Peyer's patch (tissue), 4 donors: ENCODE measurements at regions not wholly inside any gene's neighbourhood (a gene's known extent, or its start where the extent isn't known, plus 50 kb on each side); places are given as distances from the start of the nearest gene placed in this dataset.
A peak's percentile ranks its signal among the peaks of the same experiment; 100 is the strongest.

Experiments
- DNase-seq, 3 donors: peaks; one replicate each; pipeline ENCODE4 v3.0.0-alpha.2; 2017 to 2019
- H3K27ac ChIP-seq, 4 donors: fragments of 200-600 bp; sonication (generic); one replicate each; pipeline ENCODE4 v1.5.1; 2016 to 2019
- H3K27me3 ChIP-seq, 2 donors: fragments of 200-600 bp; sonication (generic); one replicate each; pipeline ENCODE4 v1.5.1; 2019
- H3K36me3 ChIP-seq, 3 donors: fragments of 200-600 bp; sonication (generic); one replicate each; pipeline ENCODE4 v1.5.1; 2016 to 2019
- H3K4me1 ChIP-seq, 4 donors: fragments of 200-600 bp; sonication (generic); one replicate each; pipeline ENCODE4 v1.5.1; 2016 to 2019
- H3K4me3 ChIP-seq, 4 donors: fragments of 200-600 bp; sonication (generic); 1 replicate in 3 of 4; 2 replicates in 1 of 4; pipeline ENCODE4 v1.5.1; 2016 to 2019; ENCODE audit warnings: mild to moderate bottlenecking in 1 of 4
- H3K9me3 ChIP-seq, 4 donors: fragments of 200-600 bp; sonication (generic); one replicate each; pipeline ENCODE4 v1.5.1; 2016 to 2019; ENCODE audit warnings: mild to moderate bottlenecking in 1 of 4
- POLR2A ChIP-seq, 2 donors: fragments of 450-650 bp; IDR thresholded peaks; one replicate each; pipeline ENCODE4 v1.5.1; 2017; ENCODE audit warnings: antibody characterized with exemption in 2 of 2, mild to moderate bottlenecking in 2 of 2, moderate library complexity in 2 of 2
- TF ChIP-seq, protein P1 (sequence below), 6 experiments: fragments of 450-650 bp in 4 of 6; fragments of 200-600 bp in 2 of 6; sonication (generic) in 1 of 6; IDR thresholded peaks; one replicate each; pipeline ENCODE4 v1.5.1; 2017 to 2019; ENCODE audit warnings: antibody characterized with exemption in 6 of 6, mild to moderate bottlenecking in 3 of 6, moderate library complexity in 1 of 6

DNA sequence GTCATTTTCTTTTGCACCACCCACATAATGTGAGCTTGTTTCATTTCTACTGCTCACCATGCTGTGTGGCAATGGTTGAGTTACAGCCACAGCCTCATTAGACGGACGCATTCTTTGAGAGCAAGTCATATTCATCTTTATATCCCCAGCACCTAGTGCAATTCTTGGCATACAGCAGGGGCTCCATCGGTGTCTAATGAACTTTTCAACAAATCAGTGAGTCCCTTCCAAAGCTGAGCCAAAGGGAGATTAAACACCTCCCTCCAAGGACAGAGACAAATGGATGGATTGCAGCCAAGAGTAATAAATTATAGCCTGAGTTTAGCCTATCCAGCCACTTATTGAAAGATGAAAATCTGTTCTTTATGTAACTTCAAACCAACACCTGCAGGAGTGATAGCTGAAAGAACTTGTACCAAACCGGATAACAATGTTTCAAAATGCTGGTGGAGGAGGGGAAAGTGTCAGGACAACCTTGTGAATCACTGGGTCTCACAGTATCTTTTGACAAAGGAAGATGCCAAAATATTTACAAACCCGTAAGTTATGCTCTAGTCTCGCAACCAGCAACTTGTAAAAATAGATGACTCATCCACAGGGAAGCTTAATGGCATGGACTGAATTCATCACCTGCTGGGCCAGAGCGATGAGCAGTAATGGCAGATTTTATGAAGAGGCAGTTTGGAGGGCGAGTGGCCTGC is 139.0 kb downstream of the PXDC1 start:
- no peaks in the 10 kb centered on the region for H3K4me1 ChIP-seq
- DNase-seq, result peak in 1 of 3 donors; percentile 4
- no peak overlapping the region for H3K27ac ChIP-seq
- no peak overlapping the region for H3K4me3 ChIP-seq
- H3K9me3 ChIP-seq, result no peaks in the 10 kb centered on the region
- no peaks in the 10 kb centered on the region for H3K36me3 ChIP-seq
- no peak for TF ChIP-seq POLR2A (IDR thresholded peaks at IDR 0.05)
- TF ChIP-seq, protein P1, sequence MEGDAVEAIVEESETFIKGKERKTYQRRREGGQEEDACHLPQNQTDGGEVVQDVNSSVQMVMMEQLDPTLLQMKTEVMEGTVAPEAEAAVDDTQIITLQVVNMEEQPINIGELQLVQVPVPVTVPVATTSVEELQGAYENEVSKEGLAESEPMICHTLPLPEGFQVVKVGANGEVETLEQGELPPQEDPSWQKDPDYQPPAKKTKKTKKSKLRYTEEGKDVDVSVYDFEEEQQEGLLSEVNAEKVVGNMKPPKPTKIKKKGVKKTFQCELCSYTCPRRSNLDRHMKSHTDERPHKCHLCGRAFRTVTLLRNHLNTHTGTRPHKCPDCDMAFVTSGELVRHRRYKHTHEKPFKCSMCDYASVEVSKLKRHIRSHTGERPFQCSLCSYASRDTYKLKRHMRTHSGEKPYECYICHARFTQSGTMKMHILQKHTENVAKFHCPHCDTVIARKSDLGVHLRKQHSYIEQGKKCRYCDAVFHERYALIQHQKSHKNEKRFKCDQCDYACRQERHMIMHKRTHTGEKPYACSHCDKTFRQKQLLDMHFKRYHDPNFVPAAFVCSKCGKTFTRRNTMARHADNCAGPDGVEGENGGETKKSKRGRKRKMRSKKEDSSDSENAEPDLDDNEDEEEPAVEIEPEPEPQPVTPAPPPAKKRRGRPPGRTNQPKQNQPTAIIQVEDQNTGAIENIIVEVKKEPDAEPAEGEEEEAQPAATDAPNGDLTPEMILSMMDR (IDR thresholded peaks at IDR 0.05), result no peak
- H3K27me3 ChIP-seq, result no peaks in the 10 kb centered on the region

DNA sequence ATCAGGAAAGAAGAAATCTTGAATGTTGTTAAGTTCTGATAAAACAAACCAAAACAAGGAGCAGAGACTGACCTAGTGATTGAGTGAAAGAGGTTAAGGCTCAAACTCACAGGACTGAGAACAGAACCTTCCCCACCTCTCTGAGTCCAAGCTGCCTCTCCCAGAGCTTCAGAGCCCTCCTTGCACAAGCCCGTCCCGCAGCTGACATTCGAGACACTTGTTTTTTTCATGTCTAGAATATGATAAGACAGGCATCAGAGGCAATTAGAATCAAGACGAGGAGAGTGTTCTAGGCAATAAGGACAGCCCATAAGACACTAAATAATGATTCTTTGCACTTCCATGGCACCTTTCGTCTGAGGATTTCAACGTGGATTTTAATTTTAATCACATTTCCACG is 140.6 kb downstream of the PXDC1 start:
- H3K9me3 ChIP-seq, result no peaks in the 10 kb centered on the region
- H3K4me1 ChIP-seq, result no peaks in the 10 kb centered on the region
- no peak overlapping the region for H3K4me3 ChIP-seq
- no peak for DNase-seq
- H3K27ac ChIP-seq, result no peak overlapping the region
- no peaks in the 10 kb centered on the region for H3K27me3 ChIP-seq
- no peaks in the 10 kb centered on the region for H3K36me3 ChIP-seq
- TF ChIP-seq POLR2A (IDR thresholded peaks at IDR 0.05), result no peak
- TF ChIP-seq, protein P1 (IDR thresholded peaks at IDR 0.05), result no peak

DNA sequence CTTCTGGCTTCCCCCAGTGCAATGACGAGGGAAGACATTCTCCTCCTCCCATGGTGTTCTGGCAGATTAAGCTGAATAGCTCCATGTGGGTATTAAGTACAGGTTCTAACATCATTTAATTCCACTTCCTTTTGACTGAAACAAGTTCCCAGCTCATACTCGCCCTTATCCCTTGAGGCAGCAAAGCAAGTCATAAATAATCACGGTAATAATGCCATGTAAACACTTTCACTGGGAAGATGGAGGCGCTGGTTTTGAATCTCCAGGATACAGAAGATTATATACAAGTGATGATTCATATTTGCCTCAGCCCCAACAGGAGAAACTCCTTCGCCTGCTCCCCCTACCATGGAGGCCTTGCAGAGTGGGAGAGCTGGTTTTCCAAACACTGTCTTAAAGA is 141.3 kb downstream of the PXDC1 start:
- DNase-seq, result no peak
- Histone ChIP-seq H3K27ac (no peak overlapping the region), H3K27me3 (no peaks in the 10 kb centered on the region)

DNA sequence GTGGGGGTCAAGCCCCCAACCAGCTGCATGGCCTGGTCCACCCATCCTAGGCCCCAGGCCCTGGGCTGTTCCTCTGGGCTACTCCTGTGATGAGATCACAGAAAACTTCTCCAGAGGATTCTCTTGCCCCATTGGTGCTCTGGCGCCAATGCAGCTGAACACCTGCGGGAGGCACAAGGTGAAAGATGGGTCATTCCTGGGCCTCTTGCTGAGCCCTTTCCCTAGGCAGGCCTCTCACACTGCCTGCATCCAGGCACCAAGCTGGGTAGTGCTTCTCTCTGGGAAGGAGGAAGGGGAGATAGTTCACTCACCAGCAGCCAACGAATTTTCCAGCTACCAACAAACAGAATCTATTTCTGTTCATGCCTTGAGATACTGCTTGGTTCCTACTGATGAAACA is 142.1 kb downstream of the PXDC1 start:
- H3K27ac ChIP-seq, result no peak overlapping the region

More for the DNA sequence above, 141.3 kb downstream of the PXDC1 start:
- Histone ChIP-seq H3K4me3 (no peak overlapping the region), H3K4me1 (no peaks in the 10 kb centered on the region), H3K9me3 (no peaks in the 10 kb centered on the region), H3K36me3 (no peaks in the 10 kb centered on the region)
- no peak for TF ChIP-seq POLR2A (IDR thresholded peaks at IDR 0.05)
- TF ChIP-seq, protein P1 (IDR thresholded peaks at IDR 0.05), result no peak

DNA sequence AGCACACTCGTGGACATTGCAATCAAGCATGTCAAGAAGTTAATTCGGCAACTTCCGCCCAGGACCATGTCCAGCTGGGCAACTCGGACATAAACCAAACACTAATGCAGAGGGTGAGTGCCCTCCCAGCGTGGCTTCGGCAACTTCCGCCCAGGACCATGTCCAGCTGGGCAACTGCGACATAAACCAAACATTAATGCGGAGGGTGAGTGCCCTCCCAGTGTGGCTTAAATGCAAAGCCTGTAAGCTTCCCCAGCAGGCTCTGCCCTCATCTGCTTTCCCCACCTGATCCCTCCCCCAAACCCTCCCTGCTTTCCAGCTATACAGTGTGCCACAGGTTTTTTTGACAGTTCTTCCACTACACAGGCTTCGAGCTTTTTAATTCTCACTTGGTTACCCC is 143.4 kb downstream of the PXDC1 start:
- Histone ChIP-seq H3K36me3 (no peaks in the 10 kb centered on the region), H3K4me3 (no peak overlapping the region), H3K27ac (no peak overlapping the region), H3K27me3 (no peaks in the 10 kb centered on the region), H3K4me1 (no peaks in the 10 kb centered on the region), H3K9me3 (no peaks in the 10 kb centered on the region)
- no peak for DNase-seq
- TF ChIP-seq, protein P1 (IDR thresholded peaks at IDR 0.05), result no peak
- TF ChIP-seq POLR2A (IDR thresholded peaks at IDR 0.05), result no peak

More for the DNA sequence above, 142.1 kb downstream of the PXDC1 start:
- Histone ChIP-seq H3K27me3 (no peaks in the 10 kb centered on the region), H3K4me3 (no peak overlapping the region), H3K4me1 (no peaks in the 10 kb centered on the region), H3K9me3 (no peaks in the 10 kb centered on the region), H3K36me3 (no peaks in the 10 kb centered on the region)
- TF ChIP-seq, protein P1 (IDR thresholded peaks at IDR 0.05), result no peak
- TF ChIP-seq POLR2A (IDR thresholded peaks at IDR 0.05), result no peak
- no peak for DNase-seq
